NCI-H1930 (cell line): ENCODE measurements at regions not wholly inside any gene's neighbourhood (a gene's known extent, or its start where the extent isn't known, plus 50 kb on each side); places are given as distances from the start of the nearest gene placed in this dataset.

Source experiments
- DNase-seq, 2 experiments: peaks; one replicate each; lab custom pipeline; 2025; lab: John Stamatoyannopoulos, UW

DNA sequence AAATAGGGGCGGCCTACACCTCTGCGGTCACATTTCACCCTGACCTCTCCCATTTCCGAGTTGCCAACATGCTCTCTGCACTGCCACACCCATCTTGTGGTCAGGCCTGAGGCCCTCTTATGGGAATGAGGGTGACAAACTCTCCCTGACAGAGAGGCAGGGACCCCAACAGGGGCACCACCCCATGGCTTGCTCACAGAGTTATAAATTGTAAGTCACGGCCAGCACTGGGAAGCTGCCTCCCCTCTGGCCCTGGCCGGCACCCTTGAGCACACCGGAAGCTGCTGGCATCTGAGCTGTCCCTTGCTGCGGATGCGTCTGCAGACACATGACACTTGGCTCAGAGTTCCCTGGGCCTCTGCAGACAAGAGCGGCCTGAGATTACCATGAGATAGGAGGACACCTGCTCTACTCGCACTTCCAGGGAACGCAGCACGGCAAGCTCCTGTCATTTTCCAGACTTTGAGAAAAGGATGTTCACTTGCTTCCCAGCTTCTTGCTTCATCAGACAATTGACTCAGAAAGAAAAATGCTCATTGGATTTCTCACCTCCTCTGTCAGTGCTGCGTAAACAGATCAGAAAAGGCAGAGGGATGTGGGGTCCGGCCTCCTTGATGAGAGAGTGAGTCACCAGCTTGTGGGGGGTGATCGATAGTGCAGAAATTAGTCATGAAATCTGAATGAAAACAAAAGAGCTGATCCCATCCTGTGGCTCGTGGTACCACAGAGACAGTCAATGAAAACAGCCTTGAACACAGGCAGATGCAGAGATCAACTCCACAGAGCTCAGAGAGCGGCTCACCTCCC is 269.8 kb downstream of the SYK start:
- no peak for DNase-seq

- no peak for DNase-seq
Observed at GRCh38 chr9:91073049-91073810, 271.6 kb downstream of the SYK start.

DNA sequence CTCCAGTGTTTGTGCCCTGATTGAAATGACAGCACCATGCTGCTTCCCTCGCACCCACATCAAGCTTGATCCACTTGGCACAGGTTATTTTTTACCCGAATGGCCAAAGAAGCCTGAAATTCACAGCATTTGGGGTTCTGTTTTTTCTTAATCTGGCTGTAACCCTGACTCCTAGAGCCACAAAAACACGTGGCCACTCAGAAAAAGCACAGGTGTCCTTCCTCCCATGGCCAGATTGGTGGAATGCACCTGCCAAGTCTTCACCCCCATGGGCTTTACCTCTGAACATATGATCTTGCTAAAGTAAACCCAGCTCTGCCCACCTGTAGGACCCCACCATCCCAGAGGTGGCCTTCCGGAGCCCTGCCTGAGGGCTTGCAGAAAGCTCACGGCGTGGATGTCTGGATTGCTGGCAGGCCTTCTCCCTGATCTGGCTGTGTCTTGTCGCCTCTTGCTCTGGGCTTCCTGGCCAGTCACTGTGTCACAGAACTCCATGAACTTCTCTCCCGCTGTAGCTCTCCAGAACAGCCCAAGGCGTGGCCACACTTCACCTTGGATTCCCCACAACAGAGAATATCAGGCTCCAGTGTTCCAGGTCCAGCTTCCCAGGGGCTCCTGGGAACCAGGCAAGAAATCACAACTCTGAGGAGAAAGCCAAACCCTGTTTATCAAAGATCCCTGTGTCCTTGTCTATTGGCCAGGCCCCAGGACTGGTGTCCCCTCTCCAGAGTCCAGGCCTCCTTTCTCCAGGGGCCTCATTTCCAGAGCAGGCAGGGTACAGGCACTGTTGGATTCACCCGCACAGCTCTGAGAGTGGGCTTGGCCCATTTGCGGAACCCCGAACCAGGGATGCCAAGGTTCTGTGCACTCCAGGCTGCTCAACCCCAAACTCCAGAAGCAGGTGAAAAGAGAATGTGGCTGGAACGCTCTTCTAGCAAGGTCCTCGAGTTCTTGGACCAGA is 272.5 kb downstream of the SYK start:
- DNase-seq, result no peak

GRCh38 chr9:91074866-91075265 is 273.2 kb downstream of the SYK start:
- no peak for DNase-seq

DNA sequence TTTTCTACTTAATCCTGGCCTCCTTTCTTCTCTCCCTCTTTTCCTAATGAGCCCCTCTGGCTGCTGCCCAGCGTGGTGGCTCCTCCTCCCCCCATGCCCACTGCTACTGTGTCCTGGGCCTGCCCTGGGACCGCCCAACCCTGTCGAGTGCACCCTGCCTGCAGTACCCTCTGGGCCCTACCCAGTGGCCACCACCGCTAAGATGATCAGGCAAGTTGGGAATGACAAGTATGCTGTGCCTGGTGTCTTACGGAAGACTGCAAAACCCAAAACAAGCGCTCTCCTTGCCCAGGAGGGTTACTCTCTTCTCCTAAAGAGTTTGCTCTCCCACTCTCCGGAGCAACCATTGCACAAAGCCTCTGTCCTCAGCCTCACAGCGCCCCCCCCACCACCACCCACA is 273.7 kb downstream of the SYK start:
- DNase-seq, result no peak

DNA sequence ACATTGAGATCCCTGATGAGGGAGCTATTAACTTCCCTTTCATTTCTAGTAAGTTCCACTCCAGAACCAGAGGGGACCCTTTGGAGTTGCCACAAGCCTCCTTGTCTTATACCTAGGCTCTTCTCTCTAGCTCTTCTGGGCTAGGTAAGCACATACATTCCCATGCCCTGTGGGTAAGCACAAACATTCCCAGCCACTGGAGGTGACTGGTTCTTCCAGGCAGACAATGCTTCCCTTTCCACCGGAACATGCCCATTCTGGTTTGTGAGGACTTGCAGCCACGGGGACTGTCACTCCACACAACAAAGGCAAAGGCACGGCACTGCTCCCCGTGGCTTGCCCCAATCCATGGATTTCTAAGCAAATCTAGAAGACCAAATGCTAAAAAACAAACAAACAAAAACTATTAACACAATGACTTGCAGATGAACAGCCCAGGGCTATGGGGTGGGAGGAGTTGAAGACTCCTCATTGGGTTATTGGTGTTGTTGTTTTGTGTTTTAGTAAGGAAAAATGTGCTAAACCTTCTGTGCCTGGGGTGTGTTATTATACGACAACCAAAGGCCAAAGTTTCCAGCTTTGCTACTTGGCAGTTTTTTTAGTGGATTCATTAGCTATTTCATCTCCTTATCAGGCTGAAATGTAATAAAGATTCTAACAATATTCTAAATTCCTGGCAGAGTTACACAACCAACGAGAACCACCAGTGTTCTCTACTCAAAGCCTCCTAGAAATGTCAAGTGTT is 276.2 kb downstream of the SYK start:
- DNase-seq, result no peak

DNA sequence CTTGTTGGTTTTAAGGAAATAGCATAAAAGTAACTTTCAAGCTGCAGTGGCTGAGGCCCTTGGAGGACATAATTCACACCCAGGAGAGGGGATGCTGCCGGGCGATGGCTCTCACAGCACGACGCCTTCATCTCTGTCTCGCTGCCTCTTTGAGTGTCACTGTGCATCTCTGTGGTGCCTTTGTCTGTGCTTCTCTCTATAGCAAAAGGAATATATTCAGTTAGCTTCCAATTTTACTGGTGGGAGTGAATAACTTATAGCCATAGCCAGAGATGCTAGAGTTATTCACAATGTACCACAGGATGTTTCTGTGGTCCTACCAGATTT is 276.7 kb downstream of the SYK start:
- no peak for DNase-seq

DNA sequence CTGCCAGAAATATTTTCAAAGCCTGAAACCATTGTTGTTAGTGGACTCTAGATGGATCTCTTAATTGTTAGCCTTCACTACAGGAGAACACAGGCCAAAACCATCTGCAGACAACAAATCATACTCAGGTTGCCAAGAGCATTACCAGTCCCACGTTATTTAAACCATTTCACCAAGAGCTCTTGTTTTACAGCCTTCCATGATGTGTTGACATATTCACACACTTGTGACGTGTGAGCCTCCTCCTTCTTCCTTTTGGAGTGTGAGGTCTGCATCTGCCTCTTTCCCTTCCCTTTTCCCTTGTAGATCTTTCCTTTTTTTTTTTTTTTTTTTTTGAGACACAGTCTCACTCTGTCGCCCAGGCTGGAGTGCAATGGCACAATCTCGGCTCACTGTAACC is 279.0 kb downstream of the AUH start:
- DNase-seq, result no peak

DNA sequence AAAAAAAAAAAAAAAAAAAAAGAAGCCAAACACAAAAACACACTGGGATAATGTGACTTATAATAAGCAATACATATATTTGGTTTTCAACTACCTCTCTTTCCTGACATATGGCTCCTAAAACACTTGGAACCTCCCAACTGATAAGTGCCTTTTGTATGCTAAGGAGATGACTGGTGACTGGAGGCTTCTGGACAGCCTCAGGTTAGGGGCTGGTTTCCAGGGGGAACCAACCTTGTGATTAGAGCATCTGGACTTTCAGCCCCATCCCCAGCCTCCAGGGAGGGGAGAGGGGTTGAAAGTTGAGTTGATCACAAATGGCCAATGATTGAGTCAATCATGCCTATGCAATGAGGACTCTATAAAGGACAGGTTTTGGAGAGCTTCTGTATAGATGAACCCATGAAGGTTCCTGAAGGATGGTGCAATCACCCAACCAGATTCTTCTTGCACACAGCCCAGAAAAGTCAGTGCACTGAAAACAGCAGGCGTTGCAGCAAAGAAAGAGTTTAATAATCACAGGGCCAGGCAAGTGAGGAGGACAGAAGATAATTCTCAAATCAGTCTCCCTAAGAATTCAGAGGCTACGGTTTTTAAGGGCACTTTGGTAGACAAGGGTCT is 276.7 kb downstream of the AUH start:
- no peak for DNase-seq

DNA sequence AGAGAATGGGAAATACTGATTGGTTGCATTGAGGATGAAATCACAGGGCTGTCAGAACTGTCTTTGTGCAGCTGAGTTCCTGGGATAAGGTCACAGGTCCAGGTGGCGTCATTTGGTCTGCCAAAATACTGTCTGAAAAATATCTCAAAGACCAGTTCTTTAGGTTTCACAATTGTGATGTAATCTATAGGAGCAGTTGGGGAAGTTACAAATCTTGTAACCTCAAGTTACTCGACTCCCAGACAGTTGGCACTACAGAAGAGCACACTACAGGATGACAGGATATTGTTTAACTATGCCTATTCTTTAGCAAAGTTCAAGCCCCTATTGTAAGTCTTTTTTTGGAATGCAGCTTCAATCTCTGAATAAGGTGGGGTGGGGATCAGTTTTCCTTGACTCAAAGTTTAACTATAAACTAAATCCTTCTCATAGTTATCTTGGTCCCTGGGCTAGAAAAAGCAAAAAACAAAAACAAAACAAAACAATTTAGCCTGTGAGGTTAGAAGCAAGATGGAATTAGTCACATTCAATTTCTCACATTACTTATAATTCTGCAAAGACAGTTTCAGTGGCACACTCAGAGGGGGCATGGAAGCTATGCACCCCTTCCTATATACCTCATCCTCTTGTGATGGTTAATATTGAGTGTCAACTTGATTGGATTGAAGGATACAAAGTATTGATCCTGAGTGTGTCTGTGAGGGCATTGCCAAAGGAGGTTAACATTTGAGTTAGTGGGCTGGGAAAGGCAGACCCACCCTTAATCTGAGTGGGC is 276.0 kb downstream of the AUH start:
- DNase-seq, result no peak

- no peak for DNase-seq
Observed at GRCh38 chr9:91086657-91087461, 274.9 kb downstream of the AUH start.

- DNase-seq, result no peak
Observed at GRCh38 chr9:91087462-91087759, 274.3 kb downstream of the AUH start.

GRCh38 chr9:91089405-91090129 is 272.2 kb downstream of the AUH start:
- DNase-seq, result no peak

DNA sequence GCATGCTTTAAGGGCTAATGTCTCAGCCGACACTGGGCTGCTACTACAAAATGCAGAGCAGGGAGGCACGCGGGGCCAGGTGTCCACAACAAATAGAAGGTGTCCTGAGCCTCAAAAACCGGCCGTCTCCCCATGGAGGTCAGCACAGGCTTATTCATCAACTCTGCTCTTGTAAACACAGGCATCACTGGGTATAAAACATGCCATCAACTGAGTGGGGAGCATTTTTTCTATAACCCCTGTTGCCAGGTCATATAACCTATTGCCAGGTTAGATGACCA is 271.6 kb downstream of the AUH start:
- DNase-seq, result no peak

GRCh38 chr9:91092214-91092613 is 269.5 kb downstream of the AUH start:
- DNase-seq, result no peak

GRCh38 chr9:91094324-91095088 is 267.2 kb downstream of the AUH start:
- no peak for DNase-seq

- DNase-seq, result no peak
Observed at GRCh38 chr9:91098203-91098850, 263.4 kb downstream of the AUH start.

DNA sequence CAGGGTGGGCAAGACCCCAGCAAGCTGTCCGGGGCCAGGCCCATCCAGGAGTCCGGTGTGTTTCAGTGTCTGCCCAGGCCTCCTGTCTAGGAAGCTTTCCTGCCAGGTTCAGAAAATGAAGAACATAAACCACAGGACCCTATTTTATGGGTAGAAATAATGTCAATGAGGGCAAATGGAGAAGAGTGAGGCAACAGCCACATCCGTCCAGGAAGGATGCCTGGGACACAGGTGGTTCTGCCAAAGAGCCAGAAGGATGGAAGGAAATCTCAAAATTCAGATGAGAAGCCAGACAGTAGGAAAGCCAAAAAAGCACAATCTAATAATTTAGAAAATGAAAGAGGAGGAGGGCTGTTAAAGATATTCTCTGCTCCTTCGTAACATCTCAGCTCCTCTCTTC is 262.3 kb downstream of the AUH start:
- no peak for DNase-seq
